MM.1S (cell line): ENCODE measurements at regions not wholly inside any gene's neighbourhood (a gene's known extent, or its start where the extent isn't known, plus 50 kb on each side); places are given as distances from the start of the nearest gene placed in this dataset.

ENCODE experiments used
- DNase-seq: peaks from one replicate; pipeline ENCODE4 v3.0.0-alpha.2; 2015
- H2AFZ ChIP-seq: fragments of 300-600 bp; sonication (generic); 2 replicates; pipeline ENCODE4 v1.6.0; 2016; ENCODE audit warnings: antibody characterized with exemption, low read length
- H3F3A ChIP-seq: fragments of 300-600 bp; sonication (generic); 2 replicates; pipeline ENCODE4 v1.6.1; 2016; ENCODE audit warnings: mild to moderate bottlenecking, antibody characterized with exemption, low read length, moderate library complexity, mixed read lengths; ENCODE audit not compliant: insufficient read depth
- H3K27ac ChIP-seq: fragments of 300-600 bp; sonication (generic); 2 replicates; pipeline ENCODE4 v1.5.1; 2016; ENCODE audit warnings: mild to moderate bottlenecking, low read length
- H3K27me3 ChIP-seq: fragments of 300-600 bp; sonication (generic); replicated peaks from 2 replicates; pipeline ENCODE4 v1.6.0; 2016; ENCODE audit warnings: low read length; ENCODE audit not compliant: insufficient read depth
- H3K36me3 ChIP-seq: fragments of 300-600 bp; sonication (generic); replicated peaks from 2 replicates; pipeline ENCODE4 v1.6.1; 2016; ENCODE audit warnings: mild to moderate bottlenecking, low read length, mixed read lengths; ENCODE audit not compliant: insufficient read depth
- H3K4me1 ChIP-seq: fragments of 300-600 bp; sonication (generic); 2 replicates; pipeline ENCODE4 v1.6.1; 2016; ENCODE audit warnings: low read length, mixed read lengths
- H3K4me2 ChIP-seq: fragments of 300-600 bp; sonication (generic); 2 replicates; pipeline ENCODE4 v1.6.0; 2016; ENCODE audit warnings: low read depth, low read length
- H3K4me3 ChIP-seq: fragments of 300-600 bp; sonication (generic); 2 replicates; pipeline ENCODE4 v1.5.1; 2016; ENCODE audit warnings: low read length, mixed read lengths
- H3K79me2 ChIP-seq: fragments of 300-600 bp; sonication (generic); 2 replicates; pipeline ENCODE4 v1.6.1; 2016; ENCODE audit warnings: mixed run types, low read length, mixed read lengths
- H3K9ac ChIP-seq: fragments of 300-600 bp; sonication (generic); 2 replicates; pipeline ENCODE4 v1.6.1; 2016; ENCODE audit warnings: low read length, mixed read lengths
- H3K9me2 ChIP-seq: fragments of 300-600 bp; sonication (generic); replicated peaks from 2 replicates; pipeline ENCODE4 v1.6.1; 2016; ENCODE audit warnings: mild to moderate bottlenecking, low read length, mixed read lengths; ENCODE audit not compliant: insufficient read depth
- H3K9me3 ChIP-seq: fragments of 300-600 bp; sonication (generic); replicated peaks from 2 replicates; pipeline ENCODE4 v1.6.1; 2016; ENCODE audit warnings: mild to moderate bottlenecking, low read length, mixed read lengths; ENCODE audit not compliant: insufficient read depth
- H4K20me1 ChIP-seq: fragments of 300-600 bp; sonication (generic); 2 replicates; pipeline ENCODE4 v1.6.1; 2016; ENCODE audit warnings: mild to moderate bottlenecking, low read length, moderate library complexity, mixed read lengths; ENCODE audit not compliant: insufficient read depth
- EZH2 ChIP-seq: fragments of 300-600 bp; sonication (generic); optimal IDR thresholded peaks from 2 replicates; pipeline ENCODE3; 2017; ENCODE audit warnings: low read depth, mild to moderate bottlenecking, antibody characterized with exemption, low read length, mixed read lengths
- EZH2phosphoT487 ChIP-seq: fragments of 300-600 bp; sonication (generic); IDR thresholded peaks from 2 replicates; pipeline ENCODE4 v1.6.1; 2018; ENCODE audit warnings: antibody characterized with exemption, low read length
- TF ChIP-seq, protein P1 (sequence below): fragments of 300-600 bp; sonication (generic); IDR thresholded peaks from 2 replicates; pipeline ENCODE4 v1.5.1; 2016; ENCODE audit warnings: antibody characterized with exemption, low read length, mixed read lengths

- H4K20me1 ChIP-seq, result no peaks in the 10 kb centered on the region
- no peaks in the 10 kb centered on the region for H3K9me3 ChIP-seq
- TF ChIP-seq, protein P1, sequence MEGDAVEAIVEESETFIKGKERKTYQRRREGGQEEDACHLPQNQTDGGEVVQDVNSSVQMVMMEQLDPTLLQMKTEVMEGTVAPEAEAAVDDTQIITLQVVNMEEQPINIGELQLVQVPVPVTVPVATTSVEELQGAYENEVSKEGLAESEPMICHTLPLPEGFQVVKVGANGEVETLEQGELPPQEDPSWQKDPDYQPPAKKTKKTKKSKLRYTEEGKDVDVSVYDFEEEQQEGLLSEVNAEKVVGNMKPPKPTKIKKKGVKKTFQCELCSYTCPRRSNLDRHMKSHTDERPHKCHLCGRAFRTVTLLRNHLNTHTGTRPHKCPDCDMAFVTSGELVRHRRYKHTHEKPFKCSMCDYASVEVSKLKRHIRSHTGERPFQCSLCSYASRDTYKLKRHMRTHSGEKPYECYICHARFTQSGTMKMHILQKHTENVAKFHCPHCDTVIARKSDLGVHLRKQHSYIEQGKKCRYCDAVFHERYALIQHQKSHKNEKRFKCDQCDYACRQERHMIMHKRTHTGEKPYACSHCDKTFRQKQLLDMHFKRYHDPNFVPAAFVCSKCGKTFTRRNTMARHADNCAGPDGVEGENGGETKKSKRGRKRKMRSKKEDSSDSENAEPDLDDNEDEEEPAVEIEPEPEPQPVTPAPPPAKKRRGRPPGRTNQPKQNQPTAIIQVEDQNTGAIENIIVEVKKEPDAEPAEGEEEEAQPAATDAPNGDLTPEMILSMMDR, result no peak
- TF ChIP-seq EZH2, result no peak
- TF ChIP-seq EZH2phosphoT487, result no peak
- no peaks in the 10 kb centered on the region for H3K4me1 ChIP-seq
- H3K27ac ChIP-seq, result no peak overlapping the region
- H3K4me2 ChIP-seq, result no peak overlapping the region
- no peaks in the 10 kb centered on the region for H3K9me2 ChIP-seq
- DNase-seq, result no peak
- no peaks in the 10 kb centered on the region for H3K27me3 ChIP-seq
- H3K9ac ChIP-seq, result no peak overlapping the region
- H3F3A ChIP-seq, result no peaks in the 10 kb centered on the region
- no peak overlapping the region for H3K4me3 ChIP-seq
- H2AFZ ChIP-seq, result no peak overlapping the region
- no peaks in the 10 kb centered on the region for H3K79me2 ChIP-seq
- H3K36me3 ChIP-seq, result no peaks in the 10 kb centered on the region
These were observed 77.3 kb upstream of the CDH5 start for GRCh38 chr16:66289051-66289680.

DNA sequence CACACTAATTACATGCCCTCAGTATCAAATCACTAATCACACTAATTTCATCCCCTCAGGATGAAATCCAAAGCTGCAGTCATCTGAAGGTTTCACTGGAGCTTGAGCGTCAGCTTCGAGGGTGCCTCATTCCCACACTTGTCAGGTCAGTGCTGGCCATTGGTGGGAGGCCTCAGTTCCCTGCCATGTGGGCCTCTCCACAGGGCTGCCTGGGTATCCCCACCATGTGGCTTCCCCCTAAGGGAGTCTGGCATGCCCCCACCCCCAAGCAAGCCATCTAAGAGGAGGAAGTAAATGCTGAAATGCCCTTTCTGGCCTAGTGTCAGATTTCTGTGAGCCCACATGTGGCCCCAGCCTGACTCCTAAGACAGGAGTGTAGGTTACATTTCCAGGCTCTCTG is 78.6 kb upstream of the CDH5 start:
- no peak for DNase-seq
- H3K36me3 ChIP-seq, result no peaks in the 10 kb centered on the region

DNA sequence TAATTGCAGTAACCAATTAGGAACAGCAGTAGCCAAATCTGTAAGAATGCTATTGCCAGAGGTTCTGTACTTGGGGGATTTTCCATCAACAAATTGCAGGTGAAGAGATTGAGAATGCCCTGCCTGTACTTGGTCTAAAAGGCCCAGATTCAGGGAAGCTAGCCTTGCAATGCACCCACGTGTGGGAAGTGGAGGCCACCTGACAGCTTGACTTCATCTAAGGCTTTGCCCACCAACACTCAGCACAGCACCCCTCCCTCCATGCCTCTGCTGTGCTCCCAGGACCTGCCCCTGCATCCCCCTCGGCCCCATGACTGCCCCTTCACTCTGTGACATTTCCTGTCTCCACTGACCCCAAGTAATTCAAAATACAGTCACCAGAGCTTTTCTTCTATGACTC is 79.1 kb upstream of the CDH5 start:
- DNase-seq, result no peak
- Histone ChIP-seq H4K20me1 (no peaks in the 10 kb centered on the region), H3K4me1 (no peaks in the 10 kb centered on the region), H3K4me3 (no peak overlapping the region), H3K27me3 (no peaks in the 10 kb centered on the region), H3K36me3 (no peaks in the 10 kb centered on the region), H3K9ac (no peak overlapping the region), H3K9me2 (no peaks in the 10 kb centered on the region), H3K27ac (no peak overlapping the region), H2AFZ (no peak overlapping the region), H3K79me2 (no peaks in the 10 kb centered on the region), H3K9me3 (no peaks in the 10 kb centered on the region), H3K4me2 (no peak overlapping the region), H3F3A (no peaks in the 10 kb centered on the region)
- TF ChIP-seq, protein P1, result no peak
- TF ChIP-seq EZH2phosphoT487 (no peak), EZH2 (no peak)

More for the DNA sequence above, 78.6 kb upstream of the CDH5 start:
- H2AFZ ChIP-seq, result no peak overlapping the region
- no peaks in the 10 kb centered on the region for H3F3A ChIP-seq
- no peak overlapping the region for H3K9ac ChIP-seq
- no peaks in the 10 kb centered on the region for H3K4me1 ChIP-seq
- H3K27me3 ChIP-seq, result no peaks in the 10 kb centered on the region
- H3K4me2 ChIP-seq, result no peak overlapping the region
- no peak overlapping the region for H3K4me3 ChIP-seq
- H3K79me2 ChIP-seq, result no peaks in the 10 kb centered on the region
- no peaks in the 10 kb centered on the region for H3K9me3 ChIP-seq
- TF ChIP-seq EZH2phosphoT487, result no peak
- TF ChIP-seq EZH2, result no peak
- TF ChIP-seq, protein P1, result no peak
- no peaks in the 10 kb centered on the region for H3K9me2 ChIP-seq
- no peak overlapping the region for H3K27ac ChIP-seq
- H4K20me1 ChIP-seq, result no peaks in the 10 kb centered on the region
